ENCODE measurements at regions not wholly inside any gene's neighbourhood (a gene's known extent, or its start where the extent isn't known, plus 50 kb on each side); places are given as distances from the start of the nearest gene placed in this dataset.
"Not testable (repeated sequence)": the region's sequence is repeated elsewhere in the genome, so short reads cannot be mapped to it uniquely, and the experiment has no call there.

- DNase-seq, result no peak
These were observed 1110.6 kb upstream of the ACVR2A start for GRCh38 chr2:146734042-146734820.

- DNase-seq, result no peak
These were observed 1113.9 kb upstream of the ACVR2A start for GRCh38 chr2:146730882-146731281.

- no peak for DNase-seq
These were observed 1123.3 kb upstream of the ACVR2A start for GRCh38 chr2:146721486-146721885.

GRCh38 chr2:146720170-146720569, 1124.7 kb upstream of the ACVR2A start:
- DNase-seq, result no peak

GRCh38 chr2:146716591-146716990, 1128.2 kb upstream of the ACVR2A start:
- DNase-seq, result no peak

- DNase-seq, result no peak
These were observed 1135.8 kb upstream of the ACVR2A start for GRCh38 chr2:146709004-146709403.

GRCh38 chr2:146701183-146701582, 1143.6 kb upstream of the ACVR2A start:
- DNase-seq, result no peak

GRCh38 chr2:146697307-146697706, 1147.5 kb upstream of the ACVR2A start:
- no peak for DNase-seq

- DNase-seq, result not testable (repeated sequence)
These were observed 1148.0 kb upstream of the ACVR2A start for GRCh38 chr2:146696787-146697186.

GRCh38 chr2:146681991-146682390, 1162.8 kb upstream of the ACVR2A start:
- DNase-seq, result no peak

GRCh38 chr2:146678516-146678915, 1166.3 kb upstream of the ACVR2A start:
- DNase-seq, result no peak

- DNase-seq, result no peak
These were observed 1167.5 kb upstream of the ACVR2A start for GRCh38 chr2:146677280-146677679.

GRCh38 chr2:146669735-146670134, 1175.1 kb upstream of the ACVR2A start:
- DNase-seq, result no peak

- no peak for DNase-seq
These were observed 1178.5 kb upstream of the ACVR2A start for GRCh38 chr2:146666340-146666739.

GRCh38 chr2:146665800-146666199, 1179.0 kb upstream of the ACVR2A start:
- DNase-seq, result no peak

- DNase-seq, result no peak
These were observed 1183.2 kb upstream of the ACVR2A start for GRCh38 chr2:146661473-146662096.

GRCh38 chr2:146659976-146660375, 1184.9 kb upstream of the ACVR2A start:
- no peak for DNase-seq

GRCh38 chr2:146652311-146652710, 1192.5 kb upstream of the ACVR2A start:
- no peak for DNase-seq

GRCh38 chr2:146651361-146651760, 1193.5 kb upstream of the ACVR2A start:
- DNase-seq, result no peak

GRCh38 chr2:146642066-146642465, 1202.8 kb upstream of the ACVR2A start:
- DNase-seq, result no peak

GRCh38 chr2:146634230-146635097, 1210.4 kb upstream of the ACVR2A start:
- DNase-seq, result no peak

GRCh38 chr2:146633159-146633558, 1211.7 kb upstream of the ACVR2A start:
- no peak for DNase-seq

GRCh38 chr2:146632707-146633106, 1212.1 kb upstream of the ACVR2A start:
- no peak for DNase-seq

Data from activated naive CD4-positive, alpha-beta T cell (primary cell).